DND-41 (cell line): ENCODE measurements at regions not wholly inside any gene's neighbourhood (a gene's known extent, or its start where the extent isn't known, plus 50 kb on each side); places are given as distances from the start of the nearest gene placed in this dataset.

ENCODE experiments used
- ATAC-seq: fragments of 200-7000 bp; cut with Tn5 transposase; 3 replicates; pipeline ENCODE4 v1.9.1; 2021; ENCODE audit warnings: low read depth; ENCODE audit not compliant: insufficient read depth
- DNase-seq: peaks from one replicate; pipeline ENCODE4 v3.0.0-alpha.2; 2020
- H2AFZ ChIP-seq: 2 replicates; pipeline ENCODE4 v1.6.0; 2012; ENCODE audit warnings: low read depth, low read length
- H3K27ac ChIP-seq: 2 replicates; pipeline ENCODE4 v1.5.1; 2012; ENCODE audit warnings: low read length, inconsistent platforms
- H3K27me3 ChIP-seq: fragments of 200-600 bp; sonication (generic); 2 replicates; pipeline ENCODE4 v1.6.0; 2012; ENCODE audit warnings: low read length, mild to moderate bottlenecking, inconsistent platforms; ENCODE audit not compliant: insufficient read depth, poor library complexity
- H3K36me3 ChIP-seq: 2 replicates; pipeline ENCODE4 v1.5.1; 2012; ENCODE audit warnings: low read length, inconsistent platforms; ENCODE audit not compliant: insufficient read depth
- H3K4me1 ChIP-seq: 2 replicates; pipeline ENCODE4 v1.5.1; 2012; ENCODE audit warnings: mild to moderate bottlenecking, low read length; ENCODE audit not compliant: insufficient read depth
- H3K4me2 ChIP-seq: 2 replicates; pipeline ENCODE4 v1.6.0; 2012; ENCODE audit warnings: mild to moderate bottlenecking, moderate library complexity, low read length, inconsistent platforms; ENCODE audit not compliant: insufficient read depth
- H3K4me3 ChIP-seq, 2 experiments: fragments of 200-600 bp in 1 of 2; shearing (Covaris generic) in 1 of 2; 2 replicates each; pipeline ENCODE4 v1.5.1; 2012 to 2016; ENCODE audit warnings: inconsistent platforms in 2 of 2, low read length in 2 of 2, mild to moderate bottlenecking in 2 of 2, low read depth in 1 of 2, moderate library complexity in 1 of 2
- H3K79me2 ChIP-seq: 2 replicates; pipeline ENCODE4 v1.6.0; 2012; ENCODE audit warnings: low read length, inconsistent platforms; ENCODE audit not compliant: insufficient read depth
- H3K9ac ChIP-seq: 2 replicates; pipeline ENCODE4 v1.6.0; 2012; ENCODE audit warnings: low read depth, mild to moderate bottlenecking, inconsistent platforms, low read length, moderate library complexity
- H3K9me3 ChIP-seq: 2 replicates; pipeline ENCODE4 v1.5.1; 2012; ENCODE audit warnings: low read length, moderate library complexity, mild to moderate bottlenecking, inconsistent platforms; ENCODE audit not compliant: insufficient read depth, severe bottlenecking
- H4K20me1 ChIP-seq: 2 replicates; pipeline ENCODE4 v1.6.0; 2012; ENCODE audit warnings: low read length; ENCODE audit not compliant: insufficient read depth
- EZH2 ChIP-seq: IDR thresholded peaks from 3 replicates; pipeline ENCODE4 v1.6.1; 2012; ENCODE audit warnings: borderline replicate concordance, low read depth, mild to moderate bottlenecking, moderate library complexity, low read length, inconsistent platforms; ENCODE audit not compliant: severe bottlenecking
- TF ChIP-seq, protein P1 (sequence below): IDR thresholded peaks from 2 replicates; pipeline ENCODE4 v1.5.1; 2012; ENCODE audit warnings: borderline replicate concordance, low read length, moderate library complexity, mild to moderate bottlenecking; ENCODE audit not compliant: poor library complexity, severe bottlenecking; ENCODE audit errors: extremely low read depth

- TF ChIP-seq, protein P1, sequence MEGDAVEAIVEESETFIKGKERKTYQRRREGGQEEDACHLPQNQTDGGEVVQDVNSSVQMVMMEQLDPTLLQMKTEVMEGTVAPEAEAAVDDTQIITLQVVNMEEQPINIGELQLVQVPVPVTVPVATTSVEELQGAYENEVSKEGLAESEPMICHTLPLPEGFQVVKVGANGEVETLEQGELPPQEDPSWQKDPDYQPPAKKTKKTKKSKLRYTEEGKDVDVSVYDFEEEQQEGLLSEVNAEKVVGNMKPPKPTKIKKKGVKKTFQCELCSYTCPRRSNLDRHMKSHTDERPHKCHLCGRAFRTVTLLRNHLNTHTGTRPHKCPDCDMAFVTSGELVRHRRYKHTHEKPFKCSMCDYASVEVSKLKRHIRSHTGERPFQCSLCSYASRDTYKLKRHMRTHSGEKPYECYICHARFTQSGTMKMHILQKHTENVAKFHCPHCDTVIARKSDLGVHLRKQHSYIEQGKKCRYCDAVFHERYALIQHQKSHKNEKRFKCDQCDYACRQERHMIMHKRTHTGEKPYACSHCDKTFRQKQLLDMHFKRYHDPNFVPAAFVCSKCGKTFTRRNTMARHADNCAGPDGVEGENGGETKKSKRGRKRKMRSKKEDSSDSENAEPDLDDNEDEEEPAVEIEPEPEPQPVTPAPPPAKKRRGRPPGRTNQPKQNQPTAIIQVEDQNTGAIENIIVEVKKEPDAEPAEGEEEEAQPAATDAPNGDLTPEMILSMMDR = no peak
- TF ChIP-seq EZH2 = no peak
- ATAC-seq = no peak
- H3K79me2 ChIP-seq = no peaks in the 10 kb centered on the region
- no peak overlapping the region for H3K27ac ChIP-seq
- H3K4me1 ChIP-seq = no peaks in the 10 kb centered on the region
- H3K9ac ChIP-seq = no peak overlapping the region
- H3K4me3 ChIP-seq = no peak overlapping the region
- no peaks in the 10 kb centered on the region for H4K20me1 ChIP-seq
- peaks cover 8% of the 10 kb centered on the region for H3K9me3 ChIP-seq
- no peak overlapping the region for H3K4me2 ChIP-seq
- no peak overlapping the region for H2AFZ ChIP-seq
- H3K27me3 ChIP-seq = no peaks in the 10 kb centered on the region
- DNase-seq = no peak
- no peaks in the 10 kb centered on the region for H3K36me3 ChIP-seq
These were observed 199.8 kb downstream of the SEC16B start for GRCh38 chr1:177770096-177770495.

DNA sequence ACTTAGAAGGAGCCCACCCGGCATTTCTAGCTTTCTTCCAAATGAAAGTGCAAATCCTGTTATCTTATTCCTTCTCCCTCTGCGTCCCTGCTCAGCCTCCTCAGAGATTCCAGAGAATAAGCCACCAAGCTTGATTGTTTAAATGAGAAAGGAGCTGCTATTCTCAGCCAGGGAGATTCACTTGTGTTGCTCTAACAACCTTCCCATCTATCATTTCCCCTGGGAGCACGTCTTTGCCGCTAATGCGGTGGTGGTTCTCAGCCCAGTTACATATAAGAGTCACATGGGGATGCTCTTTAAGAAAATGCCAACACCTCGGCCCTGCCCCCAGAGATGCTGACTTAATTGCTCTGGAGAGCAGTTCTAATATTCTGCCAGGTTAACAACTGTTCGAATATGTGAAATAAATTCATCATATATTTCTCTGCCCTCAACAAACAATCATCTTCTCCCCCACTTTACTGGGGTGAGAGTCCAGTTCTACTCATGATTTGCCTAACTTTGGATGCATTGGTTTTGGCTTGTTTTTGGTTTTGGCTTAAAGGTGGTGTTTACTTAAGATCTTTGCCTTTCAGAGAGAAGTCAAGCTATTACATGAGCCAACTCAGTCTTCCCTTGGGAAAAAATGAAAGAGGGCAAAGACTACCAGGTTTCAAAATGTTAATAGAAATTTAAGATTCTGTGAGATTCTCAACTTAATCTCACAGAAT lies 213.9 kb downstream of the SEC16B start:
- Histone ChIP-seq H3K4me2 (no peak overlapping the region), H3K9ac (no peak overlapping the region), H3K4me3 (no peak overlapping the region), H3K27me3 (no peaks in the 10 kb centered on the region), H4K20me1 (no peaks in the 10 kb centered on the region), H3K9me3 (no peaks in the 10 kb centered on the region), H3K27ac (no peak overlapping the region), H2AFZ (no peak overlapping the region), H3K36me3 (no peaks in the 10 kb centered on the region), H3K79me2 (no peaks in the 10 kb centered on the region), H3K4me1 (no peaks in the 10 kb centered on the region)
- ATAC-seq (no peak), DNase-seq (no peak)
- no peak for TF ChIP-seq EZH2
- TF ChIP-seq, protein P1 = no peak

DNA sequence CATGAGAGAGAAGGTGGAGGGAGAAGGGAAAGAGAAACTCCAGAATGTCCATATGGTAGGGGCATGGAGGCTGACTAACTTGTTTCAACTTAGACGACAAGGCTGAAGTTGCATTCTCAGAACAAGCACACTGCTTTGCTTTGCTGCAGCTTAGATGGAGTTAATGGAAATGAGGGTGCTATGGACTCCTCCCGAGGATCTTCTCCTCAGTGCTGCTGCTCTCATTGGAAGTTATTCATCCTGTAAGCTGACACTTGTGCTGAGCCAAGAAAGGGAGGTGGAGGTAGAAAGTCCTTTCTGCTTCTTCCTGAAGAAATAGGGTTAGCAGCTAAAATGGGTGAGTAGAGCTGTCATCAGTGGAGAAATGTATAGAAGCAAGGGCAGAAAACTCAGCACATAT lies 215.3 kb downstream of the SEC16B start:
- no peaks in the 10 kb centered on the region for H3K9me3 ChIP-seq
- H3K9ac ChIP-seq = no peak overlapping the region
- no peaks in the 10 kb centered on the region for H3K79me2 ChIP-seq
- no peak overlapping the region for H3K4me2 ChIP-seq
- DNase-seq = no peak
- ATAC-seq = no peak
- no peaks in the 10 kb centered on the region for H4K20me1 ChIP-seq
- no peak overlapping the region for H2AFZ ChIP-seq
- no peaks in the 10 kb centered on the region for H3K27me3 ChIP-seq
- H3K27ac ChIP-seq = no peak overlapping the region
- no peaks in the 10 kb centered on the region for H3K36me3 ChIP-seq
- TF ChIP-seq, protein P1 = no peak
- no peak for TF ChIP-seq EZH2
- H3K4me3 ChIP-seq = no peak overlapping the region
- no peaks in the 10 kb centered on the region for H3K4me1 ChIP-seq

DNA sequence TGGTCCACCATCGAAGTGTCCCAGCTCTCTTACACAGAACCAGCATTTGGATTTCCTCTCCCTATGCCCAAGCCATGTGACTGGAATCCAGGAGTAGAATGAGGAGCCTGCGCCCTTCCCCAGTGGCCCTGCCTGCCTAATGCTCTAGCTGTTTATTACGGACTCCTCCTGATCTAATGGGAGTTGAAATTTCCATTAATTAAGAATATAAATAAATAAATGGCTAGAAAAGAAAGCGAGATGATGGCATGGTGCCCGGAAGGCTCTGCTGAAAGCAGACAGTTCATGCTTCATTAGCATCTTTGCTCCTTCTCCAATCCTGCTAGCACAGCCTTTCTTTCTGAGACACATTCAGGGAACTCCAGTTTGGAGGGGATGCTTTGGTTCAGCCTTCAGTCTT lies 216.2 kb downstream of the SEC16B start:
- Histone ChIP-seq H3K36me3 (no peaks in the 10 kb centered on the region), H3K4me3 (no peak overlapping the region), H3K27me3 (no peaks in the 10 kb centered on the region), H4K20me1 (no peaks in the 10 kb centered on the region), H3K4me2 (no peak overlapping the region), H3K79me2 (no peaks in the 10 kb centered on the region), H3K9me3 (no peaks in the 10 kb centered on the region), H3K9ac (no peak overlapping the region), H3K27ac (no peak overlapping the region), H3K4me1 (no peaks in the 10 kb centered on the region), H2AFZ (no peak overlapping the region)
- ATAC-seq (no peak), DNase-seq (no peak)
- TF ChIP-seq, protein P1 = no peak
- no peak for TF ChIP-seq EZH2
